ENCODE measurements at regions not wholly inside any gene's neighbourhood (a gene's known extent, or its start where the extent isn't known, plus 50 kb on each side); places are given as distances from the start of the nearest gene placed in this dataset.

DNA sequence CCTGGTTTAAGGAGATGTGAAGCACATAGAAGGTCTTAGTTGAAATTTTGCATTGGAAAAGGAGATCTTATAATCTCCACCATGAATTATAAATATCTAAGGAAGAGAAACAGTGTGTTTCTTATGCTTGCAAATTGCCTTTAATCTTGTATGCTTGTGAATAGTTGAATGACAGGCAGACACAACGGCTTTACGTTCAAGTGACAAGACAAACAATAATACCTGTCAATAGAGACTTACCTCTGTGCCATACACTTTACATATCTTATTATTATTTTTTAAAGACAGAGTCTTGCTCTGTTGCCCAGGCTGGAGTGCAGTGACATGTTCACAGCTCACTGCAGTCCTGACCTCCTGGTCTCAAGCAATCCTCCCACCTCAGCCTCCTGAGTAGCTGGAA lies 113.7 kb downstream of the QPCT start:
- no peak for ATAC-seq
- Mint-ChIP-seq H3K4me1 (peaks cover 54% of the 10 kb centered on the region), H3K27me3 (no peaks in the 10 kb centered on the region), H3K27ac (peak overlapping the region; percentile 97), H3K36me3 (ENCODE audit: low read depth) (no peaks in the 10 kb centered on the region), H3K4me3 (no peak overlapping the region)
- no peaks in the 10 kb centered on the region for H3K9me3 ChIP-seq (ENCODE audit: control insufficient read depth, low read length, poor library complexity, severe bottlenecking)
- no peak for DNase-seq

DNA sequence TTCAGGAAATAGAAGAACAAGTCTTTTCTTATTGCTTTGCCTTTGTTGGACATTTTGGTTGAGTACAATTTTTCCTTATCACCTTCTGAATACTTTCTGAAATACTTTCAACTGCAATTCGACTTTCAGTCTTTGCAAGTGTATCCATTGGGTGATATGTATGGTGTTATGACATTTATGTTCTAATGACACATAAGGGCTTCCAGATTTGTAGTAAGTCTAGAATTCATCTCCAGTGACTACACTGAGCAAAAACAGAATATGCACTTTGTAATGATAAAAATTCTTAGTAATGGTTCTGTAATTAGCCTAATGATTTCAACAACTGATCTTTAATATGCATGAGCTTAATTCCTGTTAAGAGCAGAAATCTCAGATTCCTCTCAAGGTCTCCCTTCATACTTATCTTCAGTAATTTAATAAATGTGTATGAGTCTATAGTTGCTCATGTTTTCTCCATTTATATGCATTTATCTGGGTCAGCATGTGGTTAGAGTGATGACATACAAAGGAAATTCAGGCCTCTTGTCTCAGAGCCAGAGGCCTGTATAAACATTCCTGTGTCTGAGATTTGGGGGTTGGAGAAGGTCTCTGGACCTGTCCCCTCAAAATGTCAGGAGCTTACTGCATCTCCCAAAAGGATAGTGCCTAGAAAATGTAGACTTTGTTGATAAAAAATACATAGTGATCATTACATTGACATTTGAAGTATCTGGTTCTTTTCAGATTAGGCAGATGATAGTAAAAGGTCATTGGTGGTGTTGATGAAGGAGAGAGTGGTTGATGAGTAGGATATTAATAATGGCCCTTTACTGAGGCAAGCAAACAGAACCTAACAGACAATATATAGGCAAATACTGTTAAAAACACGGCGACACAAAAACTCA lies 114.9 kb downstream of the QPCT start:
- Mint-ChIP-seq H3K4me1 (peaks cover 62% of the 10 kb centered on the region), H3K27me3 (no peaks in the 10 kb centered on the region), H3K27ac (peak overlapping the region; percentile 97), H3K36me3 (ENCODE audit: low read depth) (no peaks in the 10 kb centered on the region), H3K4me3 (peak overlapping the region; percentile 74)
- ATAC-seq (peak; percentile 82), DNase-seq (no peak)
- H3K9me3 ChIP-seq (ENCODE audit: control insufficient read depth, low read length, poor library complexity, severe bottlenecking) = no peaks in the 10 kb centered on the region

DNA sequence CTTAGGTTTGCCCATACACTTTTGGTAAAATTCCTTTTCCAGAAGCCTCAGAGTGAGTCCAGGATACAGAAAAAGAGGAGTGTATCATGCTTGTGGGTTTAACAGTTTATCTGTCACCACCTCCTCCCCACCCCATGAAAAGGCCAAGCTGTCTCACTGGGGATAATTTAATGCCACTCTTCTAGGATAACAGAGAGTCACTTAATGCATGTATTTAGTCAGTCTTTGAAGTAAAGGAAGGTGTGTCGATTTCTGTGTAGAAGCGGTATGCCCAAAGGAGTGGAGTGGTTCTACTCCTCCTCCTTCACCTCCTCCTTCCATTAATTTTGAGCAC lies 116.4 kb downstream of the QPCT start:
- no peaks in the 10 kb centered on the region for H3K9me3 ChIP-seq (ENCODE audit: control insufficient read depth, low read length, poor library complexity, severe bottlenecking)
- Mint-ChIP-seq H3K27me3 (no peaks in the 10 kb centered on the region), H3K27ac (peak overlapping the region; percentile 97), H3K36me3 (ENCODE audit: low read depth) (no peaks in the 10 kb centered on the region), H3K4me3 (no peak overlapping the region), H3K4me1 (peaks cover 51% of the 10 kb centered on the region)
- DNase-seq (no peak), ATAC-seq (no peak)

DNA sequence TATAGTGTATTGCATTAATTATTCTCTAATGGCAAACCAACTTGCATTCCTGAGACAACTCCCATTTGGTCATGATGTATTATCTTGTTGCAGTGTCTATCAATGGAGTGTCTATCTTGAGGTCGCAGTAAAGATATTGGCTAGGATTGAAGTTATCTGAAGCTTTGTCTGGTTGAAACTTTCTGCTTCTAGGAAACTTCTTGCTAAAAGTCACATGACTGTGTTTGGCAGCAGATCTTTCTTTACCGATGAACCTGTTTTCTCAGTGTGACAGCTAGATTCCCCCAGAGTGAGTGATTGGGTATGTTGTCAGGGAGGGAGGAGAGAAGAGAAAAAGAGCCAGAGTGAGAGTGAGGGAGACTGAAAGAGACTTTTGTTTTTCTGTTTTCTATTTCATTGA lies 119.6 kb downstream of the QPCT start:
- H3K27me3 Mint-ChIP-seq = no peaks in the 10 kb centered on the region
- no peaks in the 10 kb centered on the region for H3K9me3 ChIP-seq (ENCODE audit: control insufficient read depth, low read length, poor library complexity, severe bottlenecking)
- peak overlapping the region; percentile 29 for H3K27ac Mint-ChIP-seq
- no peak overlapping the region for H3K4me3 Mint-ChIP-seq
- H3K4me1 Mint-ChIP-seq = peaks cover 31% of the 10 kb centered on the region
- no peaks in the 10 kb centered on the region for H3K36me3 Mint-ChIP-seq (ENCODE audit: low read depth)
- no peak for DNase-seq
- no peak for ATAC-seq

DNA sequence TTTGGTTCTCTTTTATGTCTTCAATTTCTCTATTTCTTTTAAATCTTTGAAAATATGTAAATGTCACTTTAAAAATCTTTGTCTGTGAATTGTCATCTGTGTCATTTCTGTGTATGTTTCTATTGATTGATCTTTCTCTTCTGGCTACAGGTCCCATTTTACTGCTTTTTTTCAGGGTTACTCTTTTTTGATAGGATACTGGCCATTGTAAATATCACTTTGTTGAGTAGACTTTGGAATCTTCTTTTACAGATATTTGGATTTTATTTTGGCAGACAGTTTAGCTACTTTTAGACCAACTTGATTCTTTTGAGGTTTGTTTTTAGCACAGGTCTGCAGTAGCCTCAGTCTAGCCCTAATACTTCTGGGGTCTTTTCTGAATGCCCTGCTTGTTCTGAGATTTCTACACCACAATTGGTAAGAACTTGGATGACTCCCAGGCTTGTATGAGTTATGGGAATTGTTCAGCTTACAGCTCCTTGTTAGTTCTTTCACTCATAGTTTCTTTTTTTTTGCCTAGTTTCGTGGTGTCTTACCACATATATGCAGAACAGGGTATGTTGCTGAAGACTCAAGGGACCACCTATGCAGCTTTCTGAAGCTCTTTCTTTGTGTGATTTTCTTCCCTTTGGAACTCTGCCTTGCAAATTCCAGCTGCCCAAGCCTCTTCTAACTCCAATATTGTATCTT lies 122.2 kb downstream of the QPCT start:
- Mint-ChIP-seq H3K27ac (peak overlapping the region; percentile 2), H3K36me3 (ENCODE audit: low read depth) (peaks cover under 1% of the 10 kb centered on the region), H3K4me3 (no peak overlapping the region), H3K4me1 (peaks cover 12% of the 10 kb centered on the region), H3K27me3 (no peaks in the 10 kb centered on the region)
- no peaks in the 10 kb centered on the region for H3K9me3 ChIP-seq (ENCODE audit: control insufficient read depth, low read length, poor library complexity, severe bottlenecking)
- DNase-seq = no peak
- no peak for ATAC-seq

DNA sequence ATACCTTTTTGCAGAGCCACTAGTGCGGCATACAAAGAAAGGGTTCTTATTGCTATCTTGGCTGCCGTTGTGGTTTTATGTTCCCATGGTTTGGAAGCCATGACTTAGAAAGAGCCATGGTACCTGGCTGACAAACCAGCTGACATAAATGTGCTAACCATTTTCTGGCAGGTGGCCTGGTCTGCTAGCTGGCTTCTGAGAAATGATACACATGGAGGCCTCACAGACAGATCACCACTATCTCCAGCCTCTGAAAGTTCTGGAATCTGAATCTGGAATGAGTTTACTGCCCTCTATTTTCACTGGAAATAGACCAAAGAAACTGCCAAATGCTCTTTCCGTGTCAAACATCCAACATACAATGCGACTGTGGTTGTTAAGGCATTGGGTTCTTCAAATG lies 123.7 kb downstream of the QPCT start:
- no peaks in the 10 kb centered on the region for H3K9me3 ChIP-seq (ENCODE audit: control insufficient read depth, low read length, poor library complexity, severe bottlenecking)
- no peak for ATAC-seq
- Mint-ChIP-seq H3K4me1 (peaks cover 16% of the 10 kb centered on the region), H3K27me3 (no peaks in the 10 kb centered on the region), H3K36me3 (ENCODE audit: low read depth) (peaks cover 2% of the 10 kb centered on the region), H3K4me3 (no peak overlapping the region), H3K27ac (no peak overlapping the region)
- DNase-seq = no peak

DNA sequence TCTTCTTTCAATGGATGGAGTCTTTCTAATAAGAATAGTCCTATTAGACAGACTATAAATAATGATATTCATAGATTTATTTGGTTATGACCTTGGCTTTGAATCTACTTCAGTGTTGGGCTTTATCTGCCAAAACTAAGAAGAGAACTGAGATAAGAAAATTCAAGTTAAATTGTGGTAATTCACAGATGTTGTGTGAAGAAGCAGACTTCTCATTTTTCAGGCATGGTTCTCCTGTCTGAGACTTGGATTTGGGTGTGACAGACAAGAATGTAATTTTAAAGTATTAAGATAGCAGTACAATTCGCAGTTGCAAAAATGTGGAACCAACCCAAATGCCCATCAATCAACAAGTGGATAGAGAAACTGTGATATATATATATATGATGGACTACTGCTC lies 124.7 kb downstream of the QPCT start:
- H3K27ac Mint-ChIP-seq = no peak overlapping the region
- peaks cover 11% of the 10 kb centered on the region for H3K4me1 Mint-ChIP-seq
- no peaks in the 10 kb centered on the region for H3K27me3 Mint-ChIP-seq
- peaks cover 2% of the 10 kb centered on the region for H3K36me3 Mint-ChIP-seq (ENCODE audit: low read depth)
- no peak overlapping the region for H3K4me3 Mint-ChIP-seq
- no peak for ATAC-seq
- no peaks in the 10 kb centered on the region for H3K9me3 ChIP-seq (ENCODE audit: control insufficient read depth, low read length, poor library complexity, severe bottlenecking)
- no peak for DNase-seq

DNA sequence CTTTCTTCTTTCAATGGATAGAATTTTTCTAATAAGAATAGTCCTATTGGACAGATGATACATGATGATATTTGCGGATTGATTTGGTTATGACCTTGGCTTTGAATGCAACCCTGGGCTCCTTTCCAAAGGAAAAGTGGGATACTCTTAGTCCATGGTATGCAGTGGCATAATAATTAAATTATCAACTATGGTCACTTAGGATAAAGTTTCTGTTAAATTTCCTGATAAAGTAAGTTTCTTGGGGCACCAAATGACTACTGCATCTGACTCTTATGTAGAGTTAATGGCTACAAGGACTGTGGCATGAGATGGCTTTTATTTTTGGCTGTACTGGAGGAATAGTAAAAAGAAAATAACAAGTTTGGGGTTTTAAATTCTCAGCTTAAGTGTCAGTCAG lies 126.7 kb downstream of the QPCT start:
- no peaks in the 10 kb centered on the region for H3K9me3 ChIP-seq (ENCODE audit: control insufficient read depth, low read length, poor library complexity, severe bottlenecking)
- ATAC-seq = no peak
- peaks cover 2% of the 10 kb centered on the region for H3K36me3 Mint-ChIP-seq (ENCODE audit: low read depth)

DNA sequence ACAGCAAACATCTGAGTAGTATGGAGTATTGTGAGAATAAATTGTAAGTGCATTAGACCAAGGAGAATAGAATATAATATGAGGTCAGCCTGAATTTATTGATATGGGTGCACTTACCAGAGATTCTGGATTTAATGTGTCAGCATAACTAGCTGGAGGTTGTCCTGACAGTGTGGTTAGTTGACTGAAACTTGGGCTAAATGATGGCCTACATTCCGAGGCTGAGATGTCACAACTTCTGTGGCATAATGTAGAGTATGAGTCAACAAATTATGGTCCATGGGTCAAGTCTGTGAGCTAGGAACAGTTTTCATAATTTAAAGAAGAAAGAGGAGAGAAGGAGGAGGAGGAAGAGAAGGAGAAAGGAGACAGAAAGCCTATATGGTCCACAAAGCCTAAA lies 127.6 kb downstream of the QPCT start:
- ATAC-seq = no peak

More for the DNA sequence above, 126.7 kb downstream of the QPCT start:
- DNase-seq = no peak
- Mint-ChIP-seq H3K4me1 (peaks cover 7% of the 10 kb centered on the region), H3K27ac (no peak overlapping the region), H3K27me3 (no peaks in the 10 kb centered on the region), H3K4me3 (no peak overlapping the region)

DNA sequence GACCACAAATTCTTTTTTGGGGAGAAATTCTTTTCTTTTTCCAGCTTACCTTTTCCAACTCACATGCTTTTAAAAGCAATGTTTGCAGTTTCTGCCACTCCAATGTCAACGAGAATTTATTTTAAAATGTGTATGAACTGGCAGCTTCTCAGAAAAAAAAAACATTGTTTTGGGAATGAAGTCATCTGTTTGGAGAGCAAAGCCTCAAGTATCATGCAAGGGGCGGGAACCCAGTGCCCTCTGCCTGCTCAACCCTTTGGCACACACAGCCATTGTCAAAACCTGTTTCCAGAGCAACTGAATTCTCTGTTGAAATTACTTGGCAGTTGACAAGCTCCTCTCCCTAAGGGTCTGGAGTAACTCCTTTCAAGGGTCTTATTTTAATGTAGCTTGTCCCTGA lies 128.5 kb downstream of the QPCT start:
- Mint-ChIP-seq H3K36me3 (ENCODE audit: low read depth) (peaks cover 2% of the 10 kb centered on the region), H3K4me1 (peaks cover 7% of the 10 kb centered on the region), H3K27ac (no peak overlapping the region), H3K27me3 (no peaks in the 10 kb centered on the region), H3K4me3 (no peak overlapping the region)
- ATAC-seq (no peak), DNase-seq (no peak)
- H3K9me3 ChIP-seq (ENCODE audit: control insufficient read depth, low read length, poor library complexity, severe bottlenecking) = no peaks in the 10 kb centered on the region

More for the DNA sequence above, 127.6 kb downstream of the QPCT start:
- H3K27ac Mint-ChIP-seq = no peak overlapping the region
- no peaks in the 10 kb centered on the region for H3K27me3 Mint-ChIP-seq
- no peak for DNase-seq
- H3K4me1 Mint-ChIP-seq = peaks cover 7% of the 10 kb centered on the region
- H3K36me3 Mint-ChIP-seq (ENCODE audit: low read depth) = peaks cover 2% of the 10 kb centered on the region
- H3K9me3 ChIP-seq (ENCODE audit: control insufficient read depth, low read length, poor library complexity, severe bottlenecking) = no peaks in the 10 kb centered on the region
- H3K4me3 Mint-ChIP-seq = no peak overlapping the region

DNA sequence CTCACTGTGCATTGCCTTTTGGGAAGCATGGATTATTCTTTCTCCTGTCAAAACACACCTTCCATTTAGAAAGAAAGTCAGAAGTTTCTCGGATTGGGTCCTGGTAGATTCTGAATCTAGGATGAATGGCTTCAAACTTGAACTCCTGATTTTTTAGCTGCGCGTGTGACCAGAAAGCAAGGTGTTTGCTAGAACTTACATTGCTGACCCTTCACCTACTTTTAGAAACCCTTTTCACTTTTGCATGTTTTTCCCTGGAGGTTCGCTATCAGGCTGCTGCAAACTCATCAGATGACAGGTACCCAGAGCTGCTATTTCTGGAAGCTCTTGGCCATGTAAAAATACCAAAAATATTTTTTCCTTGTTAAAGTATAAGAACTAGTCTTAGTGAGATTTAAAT lies 132.0 kb downstream of the QPCT start:
- H3K4me1 Mint-ChIP-seq = peaks cover 8% of the 10 kb centered on the region
- no peaks in the 10 kb centered on the region for H3K27me3 Mint-ChIP-seq
- DNase-seq (no peak), ATAC-seq (no peak)
- H3K9me3 ChIP-seq (ENCODE audit: control insufficient read depth, low read length, poor library complexity, severe bottlenecking) = no peaks in the 10 kb centered on the region
- H3K4me3 Mint-ChIP-seq = no peak overlapping the region
- no peak overlapping the region for H3K27ac Mint-ChIP-seq
- peaks cover 2% of the 10 kb centered on the region for H3K36me3 Mint-ChIP-seq (ENCODE audit: low read depth)

DNA sequence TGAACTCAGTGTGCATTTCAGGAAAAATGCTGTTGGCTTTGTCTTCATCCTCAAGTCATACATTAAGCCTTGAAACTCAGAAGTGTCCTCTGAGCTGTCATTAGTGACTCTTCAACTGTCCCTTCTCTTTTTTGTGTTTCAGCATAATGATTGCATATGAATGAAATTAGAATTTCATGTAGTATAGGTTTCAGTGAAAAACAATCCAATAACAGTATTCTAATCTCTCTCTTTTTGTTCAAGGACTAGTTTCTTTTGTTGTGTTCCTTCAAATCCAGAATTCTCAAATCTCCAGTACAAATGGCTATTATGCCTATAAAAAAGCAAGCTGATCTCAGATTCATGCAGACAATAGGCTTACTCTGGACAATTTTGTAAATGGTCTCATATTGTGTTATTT lies 133.5 kb downstream of the QPCT start:
- Mint-ChIP-seq H3K36me3 (ENCODE audit: low read depth) (no peaks in the 10 kb centered on the region), H3K4me3 (no peak overlapping the region), H3K4me1 (peaks cover 3% of the 10 kb centered on the region), H3K27me3 (no peaks in the 10 kb centered on the region), H3K27ac (no peak overlapping the region)
- no peaks in the 10 kb centered on the region for H3K9me3 ChIP-seq (ENCODE audit: control insufficient read depth, low read length, poor library complexity, severe bottlenecking)
- ATAC-seq (no peak), DNase-seq (no peak)

DNA sequence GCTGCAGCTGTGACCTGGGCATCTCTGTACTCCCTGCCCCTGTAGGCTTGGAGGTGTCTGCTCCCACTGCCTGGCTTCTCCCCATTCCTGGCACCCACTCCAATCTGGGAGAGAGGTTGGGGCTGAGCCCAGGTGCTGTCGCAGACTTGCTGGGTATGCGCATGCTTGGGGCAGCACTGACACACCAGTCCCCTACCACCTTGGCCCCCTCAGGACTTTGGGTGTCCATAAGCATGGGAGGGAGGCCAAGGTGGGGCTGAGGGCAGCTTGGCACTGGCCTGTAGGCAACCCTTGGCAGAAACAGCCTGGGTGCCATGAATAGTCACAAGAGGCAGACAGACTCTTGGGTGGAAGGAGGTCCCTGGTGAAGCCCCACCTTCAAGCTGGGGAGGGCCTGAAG lies 136.8 kb downstream of the QPCT start:
- peaks cover 3% of the 10 kb centered on the region for H3K36me3 Mint-ChIP-seq (ENCODE audit: low read depth)
- no peak overlapping the region for H3K4me3 Mint-ChIP-seq
- no peak overlapping the region for H3K27ac Mint-ChIP-seq

DNA sequence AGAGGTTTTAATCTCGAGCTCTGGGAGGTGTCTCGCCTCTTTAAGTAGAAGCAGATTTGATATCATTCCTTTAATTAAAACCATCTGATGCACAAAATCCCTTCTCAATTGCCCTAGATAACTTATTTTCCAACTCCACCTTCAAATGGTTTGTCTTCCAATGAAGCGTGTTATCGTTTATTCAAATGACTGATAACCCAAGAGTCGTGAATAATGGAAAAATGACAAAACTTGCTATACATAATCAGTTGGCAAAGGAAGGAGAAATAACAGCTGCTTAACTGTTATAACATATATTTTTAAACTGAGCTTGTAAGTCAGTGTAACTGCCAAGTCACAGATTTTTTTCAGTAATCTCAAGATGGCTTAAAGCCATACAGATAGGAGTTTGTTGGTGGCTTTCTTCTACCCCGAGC lies 144.6 kb downstream of the QPCT start:
- DNase-seq (no peak), ATAC-seq (no peak)
- Mint-ChIP-seq H3K4me3 (no peak overlapping the region), H3K36me3 (ENCODE audit: low read depth) (peaks cover 3% of the 10 kb centered on the region), H3K27me3 (no peaks in the 10 kb centered on the region), H3K4me1 (peaks cover 7% of the 10 kb centered on the region), H3K27ac (no peak overlapping the region)
- no peaks in the 10 kb centered on the region for H3K9me3 ChIP-seq (ENCODE audit: control insufficient read depth, low read length, poor library complexity, severe bottlenecking)

More for the DNA sequence above, 136.8 kb downstream of the QPCT start:
- Mint-ChIP-seq H3K27me3 (no peaks in the 10 kb centered on the region), H3K4me1 (peaks cover 10% of the 10 kb centered on the region)
- no peak for ATAC-seq
- no peaks in the 10 kb centered on the region for H3K9me3 ChIP-seq (ENCODE audit: control insufficient read depth, low read length, poor library complexity, severe bottlenecking)
- no peak for DNase-seq
